ENCODE measurements at regions not wholly inside any gene's neighbourhood (a gene's known extent, or its start where the extent isn't known, plus 50 kb on each side); places are given as distances from the start of the nearest gene placed in this dataset.
"Not testable (repeated sequence)": the region's sequence is repeated elsewhere in the genome, so short reads cannot be mapped to it uniquely, and the experiment has no call there.

- no peak for DNase-seq (ENCODE audit: extremely low read depth, low read depth)
These were observed 233.3 kb upstream of the NBEA start for GRCh38 chr13:34708566-34709313.

- no peak for DNase-seq (ENCODE audit: extremely low read depth, low read depth)
These were observed 222.8 kb upstream of the NBEA start for GRCh38 chr13:34719060-34719875.

- DNase-seq (ENCODE audit: extremely low read depth, low read depth): no peak
These were observed 221.5 kb upstream of the NBEA start for GRCh38 chr13:34720618-34721017.

GRCh38 chr13:34721631-34722595, 220.2 kb upstream of the NBEA start:
- DNase-seq (ENCODE audit: extremely low read depth, low read depth): no peak

DNA sequence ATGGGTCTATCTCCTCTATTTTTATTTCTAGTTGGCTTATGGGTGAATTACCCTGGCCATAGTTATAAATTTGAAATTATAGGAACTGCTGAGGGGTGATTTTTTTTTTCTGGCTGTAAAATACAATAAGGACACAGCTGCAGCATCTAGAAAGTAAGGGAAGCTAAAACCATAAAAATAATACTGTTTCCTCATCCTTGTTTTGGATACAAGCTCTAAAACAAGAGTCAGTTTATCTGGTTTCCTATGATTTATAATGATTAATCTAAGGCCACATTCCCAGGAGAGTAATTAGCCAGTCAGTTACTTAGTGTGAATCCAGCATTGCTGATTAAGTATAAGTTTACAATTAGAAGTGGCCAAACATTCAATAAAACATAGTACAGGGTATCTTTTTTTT, 219.1 kb upstream of the NBEA start:
- DNase-seq (ENCODE audit: extremely low read depth, low read depth): no peak

DNA sequence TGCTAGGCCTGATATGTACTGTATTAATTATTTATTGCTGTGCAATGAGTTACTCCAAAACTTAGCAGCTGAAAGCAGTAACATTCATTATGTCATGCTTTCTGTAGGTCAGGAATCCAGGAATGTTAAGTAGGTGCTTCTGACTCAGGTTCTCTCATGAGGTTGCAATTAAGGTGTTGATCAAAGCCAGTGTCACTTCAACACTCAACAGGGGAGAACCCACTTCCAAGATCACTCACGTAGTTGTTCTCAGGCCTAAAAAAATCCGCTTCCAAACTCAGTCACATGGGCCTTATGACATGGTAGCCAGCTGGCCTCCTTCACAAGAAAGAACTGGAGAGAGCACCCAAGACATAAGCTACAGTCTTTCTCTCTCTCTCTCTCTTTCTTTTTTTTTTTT, 211.1 kb upstream of the NBEA start:
- DNase-seq (ENCODE audit: extremely low read depth, low read depth): no peak

DNA sequence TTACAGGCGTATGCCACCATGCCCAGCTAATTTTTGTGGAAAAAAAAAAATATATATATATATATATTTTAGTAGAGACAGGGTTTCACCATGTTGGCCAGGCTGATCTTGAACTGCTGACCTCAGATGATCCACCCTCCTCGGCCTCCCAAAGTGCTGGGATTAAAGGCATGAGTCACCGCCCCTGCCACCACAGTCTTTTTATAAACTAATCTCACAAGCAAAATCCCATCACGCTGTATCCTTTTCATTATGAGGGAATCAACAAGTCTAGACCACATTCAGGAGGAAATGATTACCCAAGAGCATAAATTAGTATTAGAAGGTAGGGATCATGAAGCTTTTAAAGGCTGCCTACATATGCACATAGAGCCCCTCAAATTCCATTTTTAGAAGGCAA, 210.6 kb upstream of the NBEA start:
- DNase-seq (ENCODE audit: extremely low read depth, low read depth): no peak

DNA sequence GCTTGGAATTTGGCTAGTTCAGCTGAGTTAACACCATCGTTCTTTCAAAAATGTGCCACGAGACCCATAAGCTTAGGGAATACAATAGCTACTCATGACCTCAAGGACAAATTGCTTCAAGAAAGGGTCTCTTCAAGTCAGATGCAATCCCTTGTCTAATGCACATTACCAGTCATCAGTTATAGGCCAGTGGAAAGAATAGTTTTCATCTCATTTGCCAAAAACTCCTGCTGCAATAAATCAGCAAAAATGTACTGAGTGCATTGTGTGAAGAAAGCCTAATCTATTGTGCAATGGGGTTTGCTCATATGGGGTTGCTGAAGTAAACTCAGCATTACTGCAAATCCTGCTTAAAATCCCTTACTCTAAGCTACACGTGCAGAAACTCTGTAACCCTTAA, 208.3 kb upstream of the NBEA start:
- DNase-seq (ENCODE audit: extremely low read depth, low read depth): no peak

DNA sequence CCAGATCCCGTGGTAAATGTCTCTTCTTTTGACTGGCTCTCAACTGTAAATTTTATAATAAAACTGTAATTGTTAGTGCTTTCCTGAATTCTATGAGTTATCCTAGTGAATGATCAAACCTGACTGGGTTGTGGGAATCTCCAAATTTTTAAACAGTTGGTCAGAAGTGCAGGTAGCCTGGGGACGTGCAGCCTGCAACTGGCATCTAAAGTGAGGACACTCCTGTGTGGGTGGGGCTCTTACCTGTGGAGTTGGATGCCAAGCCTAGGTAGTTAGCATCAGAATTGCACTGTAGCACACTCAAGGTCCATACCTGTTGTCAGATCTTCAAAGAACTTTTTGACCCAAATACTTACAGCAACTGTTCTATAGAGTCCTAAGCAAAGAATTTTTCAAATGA, 207.1 kb upstream of the NBEA start:
- DNase-seq (ENCODE audit: extremely low read depth, low read depth): no peak

DNA sequence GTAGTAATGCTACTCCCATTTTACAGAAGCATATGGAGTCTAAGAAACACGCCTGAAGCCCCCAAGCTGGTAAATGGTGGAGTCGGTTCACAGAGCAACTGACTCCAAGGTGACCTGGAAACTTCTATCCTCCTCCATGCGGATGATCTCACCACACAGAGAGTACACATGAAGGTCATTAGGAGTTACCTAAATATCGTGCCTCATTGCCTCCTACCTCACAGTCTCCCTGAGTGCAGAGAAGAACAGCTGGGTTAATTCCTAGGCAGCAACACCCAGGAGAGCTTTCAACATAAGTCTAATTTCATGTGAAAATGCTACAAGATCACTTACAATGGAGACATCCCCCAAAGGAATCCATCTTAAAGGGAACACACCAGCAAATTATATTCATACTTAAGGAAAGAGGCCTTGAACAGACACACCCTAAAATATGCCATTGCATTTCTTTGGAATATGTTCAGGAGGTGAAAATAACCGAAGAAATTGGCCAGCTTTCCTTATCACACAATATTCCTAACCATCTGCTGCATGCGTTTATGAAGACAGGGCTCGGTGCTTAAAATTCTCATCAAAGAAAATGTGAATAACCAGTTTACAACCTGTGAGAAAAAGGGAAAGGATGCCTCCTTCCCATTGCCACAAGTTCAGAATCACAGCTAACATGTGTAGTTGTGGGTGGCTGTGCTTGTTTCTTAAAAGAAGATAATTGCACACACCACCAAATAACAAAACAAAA, 203.6 kb upstream of the NBEA start:
- no peak for DNase-seq (ENCODE audit: extremely low read depth, low read depth)

- not testable (repeated sequence) for DNase-seq (ENCODE audit: extremely low read depth, low read depth)
These were observed 195.0 kb upstream of the NBEA start for GRCh38 chr13:34747056-34747455.

DNA sequence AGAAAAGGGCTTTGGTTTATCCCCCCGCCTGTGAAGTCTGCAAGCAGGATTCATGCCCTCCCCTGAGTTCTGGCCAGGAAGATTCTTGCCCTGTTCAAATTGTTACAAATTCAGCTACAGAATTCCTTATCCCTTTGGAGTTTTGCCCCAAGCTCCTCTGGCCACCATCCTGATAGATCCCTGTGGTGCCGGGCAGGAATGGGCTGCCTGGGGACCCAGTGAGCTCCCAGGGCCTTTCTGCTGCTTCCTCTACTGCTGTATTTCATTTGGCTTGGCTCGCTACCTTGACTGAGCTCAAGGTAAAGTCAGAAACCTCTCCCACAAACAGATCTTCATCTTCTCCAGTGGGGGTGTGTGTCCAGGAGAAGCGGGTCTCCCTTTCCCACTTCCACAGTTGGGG, 194.6 kb upstream of the NBEA start:
- no peak for DNase-seq (ENCODE audit: extremely low read depth, low read depth)

GRCh38 chr13:34748073-34748472, 194.0 kb upstream of the NBEA start:
- DNase-seq (ENCODE audit: extremely low read depth, low read depth): no peak

- no peak for DNase-seq (ENCODE audit: extremely low read depth, low read depth)
These were observed 193.5 kb upstream of the NBEA start for GRCh38 chr13:34748596-34748995.

DNA sequence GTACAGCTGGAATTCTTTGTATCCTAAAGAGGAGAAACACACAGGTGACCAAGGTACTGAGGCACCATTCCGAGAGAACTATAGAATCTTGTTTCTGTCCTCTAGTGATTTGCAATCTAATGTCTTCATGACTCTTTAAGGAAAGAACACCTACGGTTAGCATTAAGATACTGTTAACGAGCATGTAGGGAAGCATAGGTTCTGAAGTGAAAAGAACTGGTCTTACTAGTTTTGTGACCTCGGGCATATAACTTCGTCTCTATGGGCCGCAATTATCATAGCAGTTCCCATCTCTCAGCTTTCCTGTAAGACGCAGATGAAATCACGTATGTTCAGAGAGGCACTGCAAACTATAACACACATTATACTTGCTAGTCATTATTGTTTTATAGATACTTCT, 193.0 kb upstream of the NBEA start:
- no peak for DNase-seq (ENCODE audit: extremely low read depth, low read depth)

- no peak for DNase-seq (ENCODE audit: extremely low read depth, low read depth)
These were observed 191.8 kb upstream of the NBEA start for GRCh38 chr13:34750078-34750931.

- DNase-seq (ENCODE audit: extremely low read depth, low read depth): no peak
These were observed 191.0 kb upstream of the NBEA start for GRCh38 chr13:34751044-34751443.

- DNase-seq (ENCODE audit: extremely low read depth, low read depth): no peak
These were observed 190.6 kb upstream of the NBEA start for GRCh38 chr13:34751492-34751891.

- no peak for DNase-seq (ENCODE audit: extremely low read depth, low read depth)
These were observed 189.6 kb upstream of the NBEA start for GRCh38 chr13:34752283-34752960.

All from NCI-H460 (cell line).